22Rv1 (cell line): ENCODE measurements at regions not wholly inside any gene's neighbourhood (a gene's known extent, or its start where the extent isn't known, plus 50 kb on each side); places are given as distances from the start of the nearest gene placed in this dataset.

Experiments
- ZFX ChIP-seq: fragments of 450-650 bp; IDR thresholded peaks from 2 replicates; pipeline ENCODE4 v1.6.1; 2017; ENCODE audit warnings: antibody characterized with exemption, borderline replicate concordance
- TF ChIP-seq, protein P1 (sequence below): fragments of 450-650 bp; IDR thresholded peaks from 2 replicates; pipeline ENCODE4 v1.5.1; 2017; ENCODE audit warnings: mild to moderate bottlenecking

DNA sequence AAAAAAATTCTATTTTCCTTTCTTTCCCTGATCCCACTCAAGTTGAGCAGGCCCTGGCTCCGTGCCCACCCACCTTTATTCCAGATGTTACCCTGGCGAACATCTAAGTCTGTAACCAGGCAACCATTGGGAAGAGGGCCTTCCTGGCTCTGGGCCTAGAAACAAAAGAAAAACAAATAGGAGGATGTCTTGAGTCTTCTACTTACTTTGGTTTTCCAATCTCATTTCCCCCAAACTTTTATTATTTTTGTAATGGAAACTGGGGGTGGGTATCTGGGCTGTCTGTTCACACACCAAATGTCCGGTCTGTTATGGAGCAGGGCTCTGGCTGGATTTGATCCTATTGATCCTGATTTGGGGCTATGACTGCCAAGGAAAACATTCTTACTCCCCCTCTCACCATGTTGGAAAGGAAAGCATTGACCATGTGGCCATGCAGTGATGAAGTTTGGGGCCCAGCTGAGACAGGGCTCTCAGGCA is 744.1 kb downstream of the DHX35 start:
- TF ChIP-seq, protein P1, sequence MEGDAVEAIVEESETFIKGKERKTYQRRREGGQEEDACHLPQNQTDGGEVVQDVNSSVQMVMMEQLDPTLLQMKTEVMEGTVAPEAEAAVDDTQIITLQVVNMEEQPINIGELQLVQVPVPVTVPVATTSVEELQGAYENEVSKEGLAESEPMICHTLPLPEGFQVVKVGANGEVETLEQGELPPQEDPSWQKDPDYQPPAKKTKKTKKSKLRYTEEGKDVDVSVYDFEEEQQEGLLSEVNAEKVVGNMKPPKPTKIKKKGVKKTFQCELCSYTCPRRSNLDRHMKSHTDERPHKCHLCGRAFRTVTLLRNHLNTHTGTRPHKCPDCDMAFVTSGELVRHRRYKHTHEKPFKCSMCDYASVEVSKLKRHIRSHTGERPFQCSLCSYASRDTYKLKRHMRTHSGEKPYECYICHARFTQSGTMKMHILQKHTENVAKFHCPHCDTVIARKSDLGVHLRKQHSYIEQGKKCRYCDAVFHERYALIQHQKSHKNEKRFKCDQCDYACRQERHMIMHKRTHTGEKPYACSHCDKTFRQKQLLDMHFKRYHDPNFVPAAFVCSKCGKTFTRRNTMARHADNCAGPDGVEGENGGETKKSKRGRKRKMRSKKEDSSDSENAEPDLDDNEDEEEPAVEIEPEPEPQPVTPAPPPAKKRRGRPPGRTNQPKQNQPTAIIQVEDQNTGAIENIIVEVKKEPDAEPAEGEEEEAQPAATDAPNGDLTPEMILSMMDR, result no peak
- no peak for TF ChIP-seq ZFX
